ENCODE measurements at regions not wholly inside any gene's neighbourhood (a gene's known extent, or its start where the extent isn't known, plus 50 kb on each side); places are given as distances from the start of the nearest gene placed in this dataset.

GRCh38 chr10:130807096-130807495 is 504.4 kb downstream of the TCERG1L start:
- DNase-seq = no peak

GRCh38 chr10:130807721-130808120 is 503.8 kb downstream of the TCERG1L start:
- DNase-seq = peak in 1 of 3 experiments; percentile 17

- no peak for DNase-seq
Measured at GRCh38 chr10:130808243-130808642, 503.3 kb downstream of the TCERG1L start.

GRCh38 chr10:130808686-130809085 is 502.8 kb downstream of the TCERG1L start:
- DNase-seq = no peak

- DNase-seq = no peak
Measured at GRCh38 chr10:130809181-130809580, 502.3 kb downstream of the TCERG1L start.

GRCh38 chr10:130809761-130810515 is 501.6 kb downstream of the TCERG1L start:
- DNase-seq = no peak

GRCh38 chr10:130810856-130811255 is 500.7 kb downstream of the TCERG1L start:
- DNase-seq = no peak

- DNase-seq = no peak
Measured at GRCh38 chr10:130812381-130813148, 499.0 kb downstream of the TCERG1L start.

GRCh38 chr10:130814610-130815009 is 496.9 kb downstream of the TCERG1L start:
- no peak for DNase-seq

- DNase-seq = no peak
Measured at GRCh38 chr10:130816116-130816901, 495.2 kb downstream of the TCERG1L start.

- no peak for DNase-seq
Measured at GRCh38 chr10:130817046-130817624, 494.4 kb downstream of the TCERG1L start.

GRCh38 chr10:130817674-130818073 is 493.8 kb downstream of the TCERG1L start:
- no peak for DNase-seq

GRCh38 chr10:130820880-130821482 is 490.5 kb downstream of the TCERG1L start:
- DNase-seq = peak in 1 of 3 experiments; percentile 73

- no peak for DNase-seq
Measured at GRCh38 chr10:130824230-130825014, 487.1 kb downstream of the TCERG1L start.

GRCh38 chr10:130833596-130833995 is 477.9 kb downstream of the TCERG1L start:
- no peak for DNase-seq

- DNase-seq = no peak
Measured at GRCh38 chr10:130834170-130834569, 477.4 kb downstream of the TCERG1L start.

- DNase-seq = peak in 1 of 3 experiments; percentile 0
Measured at GRCh38 chr10:130834573-130834972, 476.9 kb downstream of the TCERG1L start.

- no peak for DNase-seq
Measured at GRCh38 chr10:130835068-130835467, 476.5 kb downstream of the TCERG1L start.

- DNase-seq = no peak
Measured at GRCh38 chr10:130836344-130836743, 475.2 kb downstream of the TCERG1L start.

- no peak for DNase-seq
Measured at GRCh38 chr10:130843051-130843653, 468.4 kb downstream of the TCERG1L start.

GRCh38 chr10:130844310-130844709 is 467.2 kb downstream of the TCERG1L start:
- no peak for DNase-seq

All from NCI-H1417 (cell line).